CD14-positive monocyte (primary cell): ENCODE measurements at regions not wholly inside any gene's neighbourhood (a gene's known extent, or its start where the extent isn't known, plus 50 kb on each side); places are given as distances from the start of the nearest gene placed in this dataset.

Experiments used
- DNase-seq, 3 donors: peaks; one replicate each; pipeline ENCODE4 v3.0.0-alpha.2; 2011 to 2022
- H2AFZ ChIP-seq: 2 replicates; pipeline ENCODE4 v1.6.0; 2012; ENCODE audit warnings: mild to moderate bottlenecking, low read depth, low read length, inconsistent platforms; ENCODE audit not compliant: insufficient read depth, poor library complexity, severe bottlenecking
- H3K27ac ChIP-seq, 2 donors: 1 replicate in 1 of 2; 2 replicates in 1 of 2; pipeline ENCODE4 v1.5.1; 2012 to 2013; ENCODE audit warnings: low read length in 2 of 2, control low read depth in 1 of 2, inconsistent platforms in 1 of 2, low read depth in 1 of 2, mild to moderate bottlenecking in 1 of 2
- H3K27me3 ChIP-seq, 2 donors: one replicate each; pipeline versions ENCODE4 v1.6.0 to v1.6.1; 2011 to 2013; ENCODE audit warnings: low read length in 2 of 2; ENCODE audit not compliant: control insufficient read depth in 2 of 2, insufficient read depth in 2 of 2
- H3K36me3 ChIP-seq, 2 donors: replicated peaks in 1 of 2; 1 replicate in 1 of 2; 2 replicates in 1 of 2; pipeline versions ENCODE4 v1.5.1 to v1.6.1; 2012 to 2013; ENCODE audit warnings: low read length in 2 of 2, control low read depth in 1 of 2, inconsistent platforms in 1 of 2, mild to moderate bottlenecking in 1 of 2; ENCODE audit not compliant: insufficient read depth in 2 of 2, control insufficient read depth in 1 of 2
- H3K4me1 ChIP-seq, 2 donors: 1 replicate in 1 of 2; 2 replicates in 1 of 2; pipeline versions ENCODE4 v1.5.1 to v1.6.1; 2012 to 2013; ENCODE audit warnings: low read length in 2 of 2, control low read depth in 1 of 2, inconsistent platforms in 1 of 2, mild to moderate bottlenecking in 1 of 2, moderate library complexity in 1 of 2; ENCODE audit not compliant: insufficient read depth in 2 of 2, control insufficient read depth in 1 of 2
- H3K4me2 ChIP-seq: replicated peaks from 2 replicates; pipeline ENCODE3; 2012; ENCODE audit warnings: low read length, moderate library complexity, mild to moderate bottlenecking; ENCODE audit not compliant: poor library complexity, severe bottlenecking; ENCODE audit errors: extremely low read depth
- H3K4me3 ChIP-seq, 3 experiments: fragments of 200-600 bp in 1 of 3; sonication (generic) in 1 of 3; replicated peaks in 1 of 3; 1 replicate in 2 of 3; 2 replicates in 1 of 3; pipeline ENCODE4 v1.5.1; 2011 to 2013; ENCODE audit warnings: low read length in 3 of 3, mild to moderate bottlenecking in 3 of 3, control low read depth in 2 of 3, low read depth in 2 of 3, inconsistent platforms in 1 of 3, moderate library complexity in 1 of 3
- H3K79me2 ChIP-seq: 2 replicates; pipeline ENCODE4 v1.6.0; 2012; ENCODE audit warnings: mild to moderate bottlenecking, control low read depth, inconsistent platforms, low read length, moderate library complexity; ENCODE audit not compliant: insufficient read depth
- H3K9ac ChIP-seq: 2 replicates; pipeline ENCODE4 v1.6.0; 2017; ENCODE audit warnings: low read length, mild to moderate bottlenecking; ENCODE audit not compliant: insufficient read depth, poor library complexity, severe bottlenecking
- H3K9me3 ChIP-seq, 2 donors: replicated peaks in 1 of 2; 1 replicate in 1 of 2; 2 replicates in 1 of 2; pipeline versions ENCODE4 v1.5.1 to v1.6.1; 2012 to 2013; ENCODE audit warnings: low read length in 2 of 2, control low read depth in 1 of 2; ENCODE audit not compliant: control insufficient read depth in 1 of 2, insufficient read depth in 1 of 2
- H4K20me1 ChIP-seq: 2 replicates; pipeline ENCODE4 v1.6.0; 2012; ENCODE audit warnings: mild to moderate bottlenecking, low read length, control low read depth, moderate library complexity; ENCODE audit not compliant: insufficient read depth
- H3K27ac Mint-ChIP-seq, 7 donors: one replicate each; pipeline ENCODE4 v1.8.0; 2020; ENCODE audit warnings: mild to moderate bottlenecking in 7 of 7, mixed read lengths in 7 of 7, moderate library complexity in 6 of 7, inconsistent platforms in 2 of 7
- H3K27me3 Mint-ChIP-seq, 3 donors: one replicate each; pipeline ENCODE4 v1.8.0; 2021 to 2022; ENCODE audit warnings: low read depth in 3 of 3, mild to moderate bottlenecking in 3 of 3, mixed read lengths in 3 of 3, moderate library complexity in 3 of 3, inconsistent platforms in 1 of 3
- H3K36me3 Mint-ChIP-seq, 2 donors: one replicate each; pipeline ENCODE4 v1.8.0; 2020; ENCODE audit warnings: mixed read lengths in 2 of 2, inconsistent platforms in 1 of 2, mild to moderate bottlenecking in 1 of 2
- H3K4me1 Mint-ChIP-seq: one replicate; pipeline ENCODE4 v1.8.0; 2020; ENCODE audit warnings: mild to moderate bottlenecking, mixed read lengths
- H3K4me3 Mint-ChIP-seq, 2 donors: one replicate each; pipeline ENCODE4 v1.8.0; 2020; ENCODE audit warnings: mild to moderate bottlenecking in 2 of 2, mixed read lengths in 2 of 2, moderate library complexity in 1 of 2
- H3K9me3 Mint-ChIP-seq, 7 donors: one replicate each; pipeline ENCODE4 v1.8.0; 2020 to 2022; ENCODE audit warnings: mixed read lengths in 7 of 7, mild to moderate bottlenecking in 6 of 7, moderate library complexity in 6 of 7, inconsistent platforms in 2 of 7
- WGBS: methylation state at CpG from one replicate; pipeline ENCODE4 v1.1.5; 2013; ENCODE audit warnings: missing lambda C conversion rate; ENCODE audit not compliant: insufficient coverage; 5-methylcytosine and 5-hydroxymethylcytosine counted together
- intact Hi-C, 2 donors: fragments of 100-400 bp; cut with micrococcal nuclease; formaldehyde crosslinking; loops; one replicate each; pipeline versions ENCODE4 v1.15.0 to v1.15.1; 2023
- TF ChIP-seq, protein P1 (sequence below): fragments of 200-600 bp; IDR thresholded peaks from one replicate; pipeline ENCODE4 v1.8.0; 2022; ENCODE audit warnings: antibody characterized with exemption, mild to moderate bottlenecking

DNA sequence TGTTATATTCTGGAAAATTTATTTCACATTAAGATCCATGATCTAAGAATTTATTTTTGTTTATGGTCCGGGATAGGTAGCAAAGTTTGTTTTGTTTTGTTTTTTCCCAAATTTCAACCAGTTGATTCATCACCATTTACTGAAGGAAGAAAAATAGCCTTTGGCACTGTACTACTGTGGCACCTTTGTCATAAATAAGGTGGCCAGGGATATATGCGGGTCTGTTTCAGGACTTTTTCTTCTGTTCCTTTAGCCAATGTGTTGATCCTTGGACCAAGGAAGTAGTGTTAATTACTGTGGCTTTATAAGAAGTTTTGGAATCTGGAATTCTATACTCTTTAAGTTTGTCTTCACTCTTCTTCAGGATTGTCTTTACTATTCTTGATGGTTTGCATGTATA is 171.7 kb downstream of the FAXC start:
- no CpG with 5 or more reads among the region's 2 CpGs for WGBS
- no peaks in the 10 kb centered on the region for H4K20me1 ChIP-seq
- H3K4me1 ChIP-seq: no peaks in the 10 kb centered on the region
- intact Hi-C loops: no loop called here
- no peak overlapping the region for H3K4me3 Mint-ChIP-seq
- no peak overlapping the region for H3K27ac ChIP-seq
- no peaks in the 10 kb centered on the region for H3K4me1 Mint-ChIP-seq
- no peaks in the 10 kb centered on the region for H3K9me3 ChIP-seq
- no peaks in the 10 kb centered on the region for H3K27me3 ChIP-seq
- H3K9me3 Mint-ChIP-seq: peaks cover 0 to 13% (median 9%) of the 10 kb centered on the region in 7 donors
- no peak overlapping the region for H2AFZ ChIP-seq
- no peaks in the 10 kb centered on the region for H3K27me3 Mint-ChIP-seq
- no peaks in the 10 kb centered on the region for H3K36me3 Mint-ChIP-seq
- no peak overlapping the region for H3K4me3 ChIP-seq
- no peaks in the 10 kb centered on the region for H3K36me3 ChIP-seq
- H3K79me2 ChIP-seq: no peaks in the 10 kb centered on the region
- H3K27ac Mint-ChIP-seq: no peak overlapping the region
- no peak overlapping the region for H3K9ac ChIP-seq
- no peak overlapping the region for H3K4me2 ChIP-seq
- TF ChIP-seq, protein P1, sequence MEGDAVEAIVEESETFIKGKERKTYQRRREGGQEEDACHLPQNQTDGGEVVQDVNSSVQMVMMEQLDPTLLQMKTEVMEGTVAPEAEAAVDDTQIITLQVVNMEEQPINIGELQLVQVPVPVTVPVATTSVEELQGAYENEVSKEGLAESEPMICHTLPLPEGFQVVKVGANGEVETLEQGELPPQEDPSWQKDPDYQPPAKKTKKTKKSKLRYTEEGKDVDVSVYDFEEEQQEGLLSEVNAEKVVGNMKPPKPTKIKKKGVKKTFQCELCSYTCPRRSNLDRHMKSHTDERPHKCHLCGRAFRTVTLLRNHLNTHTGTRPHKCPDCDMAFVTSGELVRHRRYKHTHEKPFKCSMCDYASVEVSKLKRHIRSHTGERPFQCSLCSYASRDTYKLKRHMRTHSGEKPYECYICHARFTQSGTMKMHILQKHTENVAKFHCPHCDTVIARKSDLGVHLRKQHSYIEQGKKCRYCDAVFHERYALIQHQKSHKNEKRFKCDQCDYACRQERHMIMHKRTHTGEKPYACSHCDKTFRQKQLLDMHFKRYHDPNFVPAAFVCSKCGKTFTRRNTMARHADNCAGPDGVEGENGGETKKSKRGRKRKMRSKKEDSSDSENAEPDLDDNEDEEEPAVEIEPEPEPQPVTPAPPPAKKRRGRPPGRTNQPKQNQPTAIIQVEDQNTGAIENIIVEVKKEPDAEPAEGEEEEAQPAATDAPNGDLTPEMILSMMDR: no peak
- DNase-seq: no peak

DNA sequence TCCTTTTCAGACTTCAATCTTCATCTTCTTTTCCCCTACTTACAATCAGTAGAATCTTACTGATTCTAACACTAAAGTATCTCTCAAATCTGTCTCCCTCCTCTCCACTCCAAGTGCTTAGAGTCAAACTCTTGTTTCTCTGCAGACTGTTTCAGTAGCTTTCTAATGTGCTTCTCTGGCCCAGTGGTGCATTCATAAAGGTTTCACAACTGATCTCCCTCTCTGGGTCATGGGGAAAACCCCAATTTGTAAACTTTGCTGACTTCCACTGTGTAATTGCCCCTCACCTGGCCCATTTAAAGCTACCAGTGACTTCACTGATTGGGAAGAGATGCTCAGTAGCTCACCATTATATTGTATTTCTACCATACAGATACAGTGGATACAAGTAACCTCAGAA is 183.6 kb downstream of the FAXC start:
- TF ChIP-seq, protein P1: no peak
- Histone ChIP-seq H3K4me3 (no peak overlapping the region), H3K4me1 (no peaks in the 10 kb centered on the region), H4K20me1 (no peaks in the 10 kb centered on the region), H3K27ac (no peak overlapping the region), H3K4me2 (no peak overlapping the region), H3K9me3 (no peaks in the 10 kb centered on the region), H3K36me3 (no peaks in the 10 kb centered on the region), H3K9ac (no peak overlapping the region), H2AFZ (no peak overlapping the region), H3K27me3 (no peaks in the 10 kb centered on the region), H3K79me2 (no peaks in the 10 kb centered on the region)
- no peak for DNase-seq
- Mint-ChIP-seq H3K27me3 (peaks cover 0 to 2% (median 2%) of the 10 kb centered on the region in 3 donors), H3K36me3 (no peaks in the 10 kb centered on the region), H3K4me1 (no peaks in the 10 kb centered on the region), H3K9me3 (peaks cover 0 to 3% (median 0%) of the 10 kb centered on the region in 7 donors), H3K27ac (no peak overlapping the region), H3K4me3 (no peak overlapping the region)
- intact Hi-C loops: no loop called here
